OCI-LY1 (cell line): ENCODE measurements at regions not wholly inside any gene's neighbourhood (a gene's known extent, or its start where the extent isn't known, plus 50 kb on each side); places are given as distances from the start of the nearest gene placed in this dataset.
"Not testable (repeated sequence)": the region's sequence is repeated elsewhere in the genome, so short reads cannot be mapped to it uniquely, and the experiment has no call there.

Experiments used
- H2AFZ ChIP-seq: fragments of 200-600 bp; sonication (generic), shearing (Covaris generic); 2 replicates; pipeline ENCODE4 v1.6.0; 2014; ENCODE audit warnings: antibody characterized with exemption, mild to moderate bottlenecking, low read length
- H3F3A ChIP-seq: fragments of 200-600 bp; sonication (generic), shearing (Covaris generic); 2 replicates; pipeline ENCODE4 v1.6.0; 2014; ENCODE audit warnings: mild to moderate bottlenecking, antibody characterized with exemption, low read length, moderate library complexity; ENCODE audit not compliant: insufficient read depth
- H3K27ac ChIP-seq: fragments of 200-600 bp; sonication (generic); 2 replicates; pipeline ENCODE4 v1.5.1; 2014; ENCODE audit warnings: low read length, mixed run types, mild to moderate bottlenecking, low read depth; ENCODE audit not compliant: poor library complexity, severe bottlenecking
- H3K27me3 ChIP-seq: fragments of 200-600 bp; sonication (generic); 2 replicates; pipeline ENCODE4 v1.6.0; 2014; ENCODE audit warnings: antibody characterized with exemption, mild to moderate bottlenecking, low read length, moderate library complexity; ENCODE audit not compliant: insufficient read depth
- H3K36me3 ChIP-seq: fragments of 200-600 bp; sonication (generic); 2 replicates; pipeline ENCODE4 v1.6.1; 2014; ENCODE audit warnings: mild to moderate bottlenecking, antibody characterized with exemption, low read length, moderate library complexity, mixed read lengths; ENCODE audit not compliant: insufficient read depth
- H3K4me1 ChIP-seq: fragments of 200-600 bp; sonication (generic); 2 replicates; pipeline ENCODE4 v1.5.1; 2014; ENCODE audit warnings: mild to moderate bottlenecking, low read length, moderate library complexity; ENCODE audit not compliant: insufficient read depth, severe bottlenecking
- H3K4me2 ChIP-seq: fragments of 200-600 bp; sonication (generic), shearing (Covaris generic); 2 replicates; pipeline ENCODE4 v1.6.1; 2014; ENCODE audit warnings: low read length
- H3K4me3 ChIP-seq: fragments of 200-600 bp; sonication (generic); 2 replicates; pipeline ENCODE4 v1.5.1; 2014; ENCODE audit warnings: low read length, low read depth, mild to moderate bottlenecking, mixed read lengths; ENCODE audit not compliant: poor library complexity, severe bottlenecking
- H3K79me2 ChIP-seq: fragments of 200-600 bp; shearing (Covaris generic); 2 replicates; pipeline ENCODE4 v1.6.1; 2016; ENCODE audit warnings: mixed run types, low read length, mixed read lengths; ENCODE audit not compliant: insufficient read depth
- H3K9ac ChIP-seq: fragments of 200-600 bp; sonication (generic), shearing (Covaris generic); 2 replicates; pipeline ENCODE4 v1.6.1; 2014; ENCODE audit warnings: mild to moderate bottlenecking, low read length, mixed read lengths
- H3K9me2 ChIP-seq: fragments of 200-600 bp; sonication (generic), shearing (Covaris generic); 2 replicates; pipeline ENCODE4 v1.6.1; 2014; ENCODE audit warnings: low read depth, mild to moderate bottlenecking, low read length, mixed read lengths
- H3K9me3 ChIP-seq: fragments of 200-600 bp; shearing (Covaris generic); 2 replicates; pipeline ENCODE4 v1.6.1; 2014; ENCODE audit warnings: low read length, mixed read lengths
- H4K20me1 ChIP-seq: fragments of 200-600 bp; sonication (generic), shearing (Covaris generic); 2 replicates; pipeline ENCODE4 v1.6.0; 2016; ENCODE audit warnings: mild to moderate bottlenecking, low read length; ENCODE audit not compliant: insufficient read depth
- CTCF ChIP-seq: fragments of 200-600 bp; sonication (generic), shearing (Covaris generic); IDR thresholded peaks from 2 replicates; pipeline ENCODE4 v1.5.1; 2017; ENCODE audit warnings: mild to moderate bottlenecking, antibody characterized with exemption, low read length, moderate library complexity, mixed read lengths
- EZH2 ChIP-seq: fragments of 200-600 bp; sonication (generic), shearing (Covaris generic); IDR thresholded peaks from 2 replicates; pipeline ENCODE4 v1.8.0; 2017; ENCODE audit warnings: borderline replicate concordance, mixed run types, mild to moderate bottlenecking, antibody characterized with exemption, low read length, moderate library complexity, mixed read lengths

- Histone ChIP-seq H2AFZ (no peak overlapping the region), H3K9me3 (no peaks in the 10 kb centered on the region), H3K27ac (no peak overlapping the region), H3K79me2 (no peaks in the 10 kb centered on the region), H3K27me3 (no peaks in the 10 kb centered on the region), H3K36me3 (no peaks in the 10 kb centered on the region), H3K9ac (no peak overlapping the region), H3K4me2 (no peak overlapping the region), H3K4me3 (no peak overlapping the region), H3K9me2 (no peaks in the 10 kb centered on the region), H3F3A (no peaks in the 10 kb centered on the region), H3K4me1 (peaks cover 2% of the 10 kb centered on the region), H4K20me1 (no peaks in the 10 kb centered on the region)
- no peak for TF ChIP-seq CTCF
- no peak for TF ChIP-seq EZH2
Observed at GRCh38 chr3:152593242-152593641, 241.7 kb upstream of the P2RY1 start.

GRCh38 chr3:152595975-152596821 lies 238.7 kb upstream of the P2RY1 start:
- Histone ChIP-seq H2AFZ (no peak overlapping the region), H4K20me1 (no peaks in the 10 kb centered on the region), H3K27ac (no peak overlapping the region), H3K9ac (no peak overlapping the region), H3K4me1 (peaks cover 2% of the 10 kb centered on the region), H3F3A (no peaks in the 10 kb centered on the region), H3K4me2 (no peak overlapping the region), H3K79me2 (no peaks in the 10 kb centered on the region), H3K36me3 (no peaks in the 10 kb centered on the region), H3K4me3 (no peak overlapping the region), H3K27me3 (no peaks in the 10 kb centered on the region), H3K9me2 (no peaks in the 10 kb centered on the region), H3K9me3 (no peaks in the 10 kb centered on the region)
- no peak for TF ChIP-seq EZH2
- no peak for TF ChIP-seq CTCF

- H3K4me1 ChIP-seq, H3K9me2 ChIP-seq, H3K4me3 ChIP-seq, H3K9ac ChIP-seq, H4K20me1 ChIP-seq, H3K36me3 ChIP-seq, H3K4me2 ChIP-seq, H3K9me3 ChIP-seq, H2AFZ ChIP-seq, H3K79me2 ChIP-seq, H3K27ac ChIP-seq, H3K27me3 ChIP-seq, H3F3A ChIP-seq: not testable (repeated sequence)
Observed at GRCh38 chr3:152596832-152597231, 238.1 kb upstream of the P2RY1 start.

GRCh38 chr3:152606146-152606545 lies 228.8 kb upstream of the P2RY1 start:
- no peaks in the 10 kb centered on the region for H3K79me2 ChIP-seq
- no peaks in the 10 kb centered on the region for H4K20me1 ChIP-seq
- no peak overlapping the region for H2AFZ ChIP-seq
- H3K9me2 ChIP-seq, result no peaks in the 10 kb centered on the region
- no peaks in the 10 kb centered on the region for H3F3A ChIP-seq
- no peak overlapping the region for H3K9ac ChIP-seq
- H3K4me3 ChIP-seq, result no peak overlapping the region
- no peaks in the 10 kb centered on the region for H3K36me3 ChIP-seq
- TF ChIP-seq EZH2 (no peak), CTCF (no peak)
- H3K27ac ChIP-seq, result no peak overlapping the region
- H3K4me1 ChIP-seq, result no peaks in the 10 kb centered on the region
- no peak overlapping the region for H3K4me2 ChIP-seq
- H3K9me3 ChIP-seq, result no peaks in the 10 kb centered on the region
- H3K27me3 ChIP-seq, result no peaks in the 10 kb centered on the region
